NCI-H2196 (cell line): ENCODE measurements at regions not wholly inside any gene's neighbourhood (a gene's known extent, or its start where the extent isn't known, plus 50 kb on each side); places are given as distances from the start of the nearest gene placed in this dataset.
A peak's percentile ranks its signal among the peaks of the same experiment; 100 is the strongest.

ENCODE experiments used
- DNase-seq: peaks from one replicate; lab custom pipeline; 2025; ENCODE audit not compliant: unreplicated experiment; lab: John Stamatoyannopoulos, UW

DNA sequence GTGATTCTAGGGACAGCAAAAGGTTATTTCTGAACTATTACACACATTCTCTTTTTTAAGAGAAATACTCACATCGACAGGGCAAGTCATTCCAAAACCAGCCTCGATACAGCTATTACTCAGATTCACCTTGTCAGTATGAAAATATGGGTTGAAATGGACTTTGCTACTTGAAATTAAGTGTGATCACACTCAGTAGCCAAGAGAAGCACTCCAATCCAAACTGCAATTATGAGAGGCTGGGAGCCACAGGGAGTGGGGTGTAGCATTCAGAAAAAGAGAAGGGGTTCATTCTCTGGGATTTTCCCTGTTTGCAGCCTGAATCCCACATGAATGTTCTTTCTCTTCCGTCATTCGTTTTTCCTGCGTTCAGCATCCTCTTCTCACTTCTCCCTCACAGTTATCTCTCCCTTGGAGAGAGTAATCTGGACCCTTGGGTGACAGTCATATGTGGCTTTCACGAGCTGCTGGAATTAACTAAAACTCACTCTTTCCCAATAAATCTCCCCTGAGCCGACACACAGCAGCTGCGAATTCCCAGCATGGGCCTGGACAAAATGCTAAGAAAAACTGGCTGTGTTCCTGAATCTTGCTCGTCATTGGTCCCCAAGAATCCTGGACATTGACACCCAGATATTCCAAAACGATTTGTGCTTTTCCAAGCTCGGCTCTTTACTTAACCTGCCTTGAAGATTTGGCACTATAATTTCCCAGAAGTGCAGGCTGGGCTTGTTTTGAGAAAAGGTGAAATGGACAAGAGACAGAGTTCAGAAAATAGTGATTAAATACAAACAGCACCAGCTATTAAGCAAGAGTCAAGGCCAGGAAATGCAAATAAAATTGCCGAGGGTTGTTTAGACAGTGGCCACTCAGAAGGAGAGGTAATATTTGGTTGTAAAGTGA lies 199.5 kb upstream of the PLEKHG7 start:
- DNase-seq, result peak; percentile 38

DNA sequence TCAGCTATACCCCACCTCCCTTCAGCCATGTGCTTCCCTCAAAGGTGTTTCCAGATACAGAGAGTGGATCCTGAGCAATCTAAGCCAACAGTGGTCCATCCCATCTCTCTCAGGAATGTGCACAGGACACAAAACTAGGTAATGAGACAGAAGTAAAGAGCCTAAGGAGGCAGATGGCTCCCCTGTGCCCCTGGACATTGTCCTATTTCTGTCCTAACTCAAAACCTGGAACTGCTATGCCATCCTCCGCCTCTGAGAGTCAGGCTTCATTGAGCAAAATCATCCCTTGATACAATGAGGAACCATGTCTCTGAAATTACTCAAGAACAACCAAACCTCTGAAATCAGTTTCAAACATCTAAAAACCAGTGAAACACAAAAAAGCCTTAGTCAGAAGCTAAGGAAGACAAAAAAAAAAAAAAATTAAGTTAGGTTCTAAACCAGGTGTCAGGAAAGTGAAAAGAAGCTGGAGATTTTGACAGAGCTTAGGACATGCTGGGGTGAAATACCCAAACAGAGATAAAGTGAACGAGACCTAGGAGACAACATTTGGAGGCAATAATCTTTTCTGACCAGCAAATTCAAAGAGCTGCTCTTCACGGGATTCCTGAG lies 200.3 kb upstream of the PLEKHG7 start:
- peak; percentile 7 for DNase-seq

DNA sequence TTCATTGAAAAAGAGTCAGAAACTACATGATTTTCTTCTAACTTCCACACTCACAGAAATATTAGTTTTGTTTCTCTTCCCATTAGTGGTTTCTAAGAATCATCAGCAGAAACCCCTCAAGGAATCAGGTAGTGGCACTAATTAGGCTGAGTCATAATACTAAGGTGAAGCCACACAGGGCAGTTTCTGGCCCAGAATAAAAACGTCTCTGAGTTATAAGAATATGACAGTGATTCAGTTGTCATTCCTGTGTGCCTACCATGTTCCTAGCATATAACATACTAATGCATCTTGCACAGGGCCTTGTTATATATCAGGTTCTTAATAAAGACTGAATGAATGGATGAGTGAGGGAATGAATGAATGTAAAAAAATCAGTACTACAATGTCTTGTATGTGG lies 206.0 kb upstream of the PLEKHG7 start:
- DNase-seq, result no peak

DNA sequence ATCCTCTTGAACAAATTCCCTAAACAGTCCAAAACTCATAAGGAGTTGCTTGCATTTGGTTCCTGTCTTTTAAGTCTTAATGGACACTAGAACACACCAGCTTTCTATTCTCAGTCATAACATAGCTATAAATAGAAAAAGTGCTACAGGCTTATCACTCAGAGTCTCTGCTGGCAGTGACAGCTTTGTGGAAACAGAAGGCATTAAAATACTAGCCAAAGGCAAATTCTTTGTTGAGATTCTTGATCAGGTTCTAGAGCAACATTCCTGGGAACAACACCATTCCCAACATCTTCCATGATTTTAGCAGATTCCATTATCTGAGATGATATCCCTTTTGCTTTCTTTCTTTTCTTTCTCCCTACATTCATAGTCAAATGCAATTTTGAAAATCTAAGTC lies 207.7 kb upstream of the PLEKHG7 start:
- no peak for DNase-seq

DNA sequence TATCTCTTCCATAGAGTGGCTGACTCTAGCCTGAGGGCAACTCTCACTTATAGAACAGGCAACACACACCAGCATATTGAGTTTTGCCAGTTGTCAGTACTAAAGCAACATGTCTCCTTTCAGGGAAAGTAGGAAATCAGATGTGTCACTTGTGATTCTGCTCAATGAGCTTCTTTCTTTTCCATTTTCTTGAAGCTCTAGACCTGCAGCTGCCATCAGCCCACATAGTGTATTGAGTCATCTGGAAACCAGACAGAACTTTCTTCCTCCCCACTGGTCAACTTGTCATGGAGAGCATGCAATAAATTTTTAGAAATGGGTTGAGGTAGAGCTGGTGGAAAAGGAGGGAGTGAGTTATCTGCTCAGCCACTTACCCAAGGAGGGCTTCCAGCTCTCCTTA lies 209.0 kb upstream of the PLEKHG7 start:
- no peak for DNase-seq

DNA sequence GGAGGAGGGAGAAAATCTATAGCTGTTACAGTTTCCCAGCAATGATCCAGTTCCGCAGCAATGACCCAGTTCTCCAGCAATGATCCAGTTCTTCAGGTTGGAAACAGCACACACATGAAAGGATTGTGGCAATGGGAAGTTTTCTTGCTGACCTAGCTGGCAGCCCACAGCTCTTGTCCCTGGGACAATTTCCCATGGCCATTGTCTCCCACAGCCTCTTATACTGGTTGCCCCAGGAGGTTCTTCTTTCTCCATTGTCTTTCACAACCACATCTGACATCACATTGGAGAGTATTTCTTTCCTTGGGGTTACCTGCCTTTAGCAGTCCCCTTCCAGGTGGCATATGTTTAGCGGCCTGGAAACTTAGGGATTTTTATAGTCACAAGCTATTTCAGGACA lies 209.8 kb upstream of the PLEKHG7 start:
- no peak for DNase-seq

DNA sequence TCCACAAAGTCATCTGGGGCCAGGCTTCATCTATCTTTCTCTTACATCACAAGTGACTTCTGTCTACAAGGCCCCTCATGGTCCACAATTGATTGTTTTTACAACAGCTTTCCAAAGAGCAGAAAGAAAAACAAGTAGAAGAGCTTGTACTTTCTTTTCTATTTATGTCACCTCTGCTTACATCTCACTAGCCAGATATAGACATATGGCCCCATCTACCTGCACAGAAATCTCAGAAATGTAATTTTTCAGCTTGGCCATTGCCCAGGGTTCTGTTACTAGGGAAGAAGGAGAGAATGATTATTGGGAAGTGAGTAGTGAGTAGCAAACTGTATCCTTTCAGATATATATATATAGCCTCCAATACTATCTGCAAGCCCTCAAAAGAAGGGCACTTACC lies 210.5 kb upstream of the PLEKHG7 start:
- DNase-seq, result no peak

DNA sequence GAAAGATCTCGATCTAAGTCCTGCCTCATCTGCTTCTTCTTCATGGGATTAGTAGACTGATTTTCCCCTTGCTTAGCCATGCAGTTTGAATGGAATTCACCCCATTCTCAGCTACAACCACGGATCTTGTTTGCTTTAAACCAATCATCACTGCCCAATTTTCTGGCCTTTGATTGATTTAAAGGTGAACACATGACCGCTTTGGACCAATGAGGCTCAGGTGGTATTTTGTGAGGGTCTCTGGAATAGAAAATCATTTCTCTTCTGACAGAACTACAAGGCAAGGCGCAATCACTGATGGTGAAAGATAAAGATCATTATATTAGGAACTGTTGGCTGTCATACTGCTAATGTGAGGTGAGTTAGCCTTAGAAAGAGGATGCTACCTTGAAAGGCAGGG lies 213.0 kb upstream of the PLEKHG7 start:
- DNase-seq, result no peak

DNA sequence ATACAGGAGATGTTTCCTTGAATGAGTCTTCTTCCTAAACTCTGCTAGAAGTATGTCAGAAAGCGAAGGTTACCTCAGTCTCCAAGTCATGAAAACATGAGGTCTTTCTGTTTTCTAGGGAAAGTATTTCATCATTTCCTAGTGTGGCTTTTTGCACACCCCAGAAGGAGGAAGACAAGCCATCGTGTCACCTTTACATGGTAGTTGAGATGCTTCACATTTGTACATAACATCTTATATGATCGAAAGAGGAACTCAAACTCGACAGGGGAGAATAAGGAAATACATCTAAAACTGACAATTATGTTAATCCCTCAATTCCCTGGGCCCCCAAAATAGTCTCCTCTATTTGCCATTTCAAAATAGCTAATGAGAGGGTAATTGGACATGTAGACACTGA lies 214.1 kb upstream of the PLEKHG7 start:
- DNase-seq, result no peak

DNA sequence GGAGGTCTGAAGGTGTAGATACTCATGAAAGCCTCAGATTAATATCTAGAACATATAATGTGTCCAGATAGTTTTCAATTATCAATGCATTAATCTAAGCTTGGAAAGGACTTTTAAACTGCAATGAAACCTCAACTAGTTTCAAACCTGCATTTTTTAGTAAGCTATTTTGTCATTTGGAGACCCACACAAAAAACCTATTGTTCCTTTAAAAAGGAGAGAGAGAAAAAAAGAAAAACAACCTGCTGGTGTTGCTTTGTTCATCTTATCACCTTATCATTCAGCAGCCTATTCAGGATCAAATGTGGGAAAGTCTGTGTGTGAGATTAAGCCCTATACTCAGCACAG lies 215.7 kb upstream of the PLEKHG7 start:
- no peak for DNase-seq

DNA sequence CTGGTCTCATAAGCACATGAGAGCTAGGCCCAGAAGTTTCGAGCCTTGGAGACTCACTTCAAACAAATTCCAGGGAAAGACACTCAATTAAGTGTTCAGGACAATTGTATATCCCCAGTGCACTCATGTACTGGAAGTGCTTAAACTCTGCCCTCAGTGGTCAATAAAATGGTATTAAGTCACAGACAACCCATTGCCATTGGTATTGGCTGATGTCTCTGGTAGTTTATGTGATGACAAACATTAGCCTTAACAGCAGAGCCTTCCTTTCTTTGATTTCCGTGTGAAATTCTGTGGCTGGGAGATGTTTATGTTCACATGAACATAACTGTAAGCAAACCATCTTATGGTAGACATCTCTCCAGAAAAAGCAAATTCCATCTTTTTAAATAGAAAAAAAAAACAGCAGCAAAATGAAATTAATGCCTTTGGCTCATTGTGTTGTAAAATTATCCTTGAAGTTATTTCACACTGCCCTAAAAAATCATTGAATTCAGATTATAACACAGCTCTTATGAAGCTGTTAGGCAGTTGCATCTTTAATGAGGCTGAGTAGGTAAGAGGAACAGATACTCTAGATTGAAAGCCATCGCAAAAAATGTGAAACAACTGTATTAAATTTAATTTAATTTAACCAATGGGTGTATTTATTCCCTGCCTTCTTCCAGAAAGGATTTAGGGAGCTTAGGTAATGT lies 216.2 kb upstream of the PLEKHG7 start:
- no peak for DNase-seq

DNA sequence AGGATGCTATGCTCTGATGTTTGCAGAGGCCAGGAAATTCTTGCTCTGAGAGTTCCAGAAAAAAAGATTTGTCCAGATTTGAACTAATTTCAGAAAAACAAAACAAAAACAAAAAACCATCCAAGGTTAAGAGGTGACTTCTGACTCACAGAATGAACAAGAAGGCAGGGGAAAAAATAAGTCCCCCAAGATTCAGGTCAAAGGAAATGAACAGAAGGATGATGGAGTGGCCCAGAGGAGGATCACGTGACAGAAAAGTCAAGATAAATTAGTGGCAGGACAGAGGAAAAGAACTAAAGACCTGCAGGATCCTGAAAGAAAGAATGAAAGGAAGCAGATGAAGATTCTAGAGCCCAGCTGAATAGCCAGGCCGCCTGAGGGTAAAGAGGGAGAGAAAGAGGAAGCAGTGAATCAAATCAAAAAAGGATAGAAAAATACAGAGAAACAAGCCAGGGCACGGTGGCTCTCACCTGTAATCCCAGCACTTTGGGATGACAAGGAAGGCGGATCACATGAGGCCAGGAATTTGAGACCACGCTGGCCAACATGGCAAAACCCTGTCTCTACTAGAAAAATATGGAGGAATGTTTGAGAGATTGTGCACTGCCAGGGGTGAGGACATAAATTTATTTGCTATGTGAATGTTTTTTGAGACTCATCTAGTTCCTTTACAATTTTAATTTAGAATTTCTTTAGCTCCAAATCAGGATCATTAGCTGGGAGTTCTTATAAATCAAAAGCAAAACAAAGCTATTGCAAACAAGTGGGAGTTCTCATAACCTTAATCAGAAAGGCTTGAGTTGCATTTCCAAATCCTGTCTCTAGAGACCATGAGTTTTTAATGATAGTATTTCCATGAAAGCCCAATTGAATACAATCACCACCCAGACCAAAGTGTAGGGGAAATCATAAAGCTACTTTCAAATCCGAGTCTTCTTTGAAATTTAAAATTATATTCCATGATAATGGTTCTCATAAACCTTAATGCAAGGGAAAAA lies 217.1 kb upstream of the PLEKHG7 start:
- DNase-seq, result no peak

DNA sequence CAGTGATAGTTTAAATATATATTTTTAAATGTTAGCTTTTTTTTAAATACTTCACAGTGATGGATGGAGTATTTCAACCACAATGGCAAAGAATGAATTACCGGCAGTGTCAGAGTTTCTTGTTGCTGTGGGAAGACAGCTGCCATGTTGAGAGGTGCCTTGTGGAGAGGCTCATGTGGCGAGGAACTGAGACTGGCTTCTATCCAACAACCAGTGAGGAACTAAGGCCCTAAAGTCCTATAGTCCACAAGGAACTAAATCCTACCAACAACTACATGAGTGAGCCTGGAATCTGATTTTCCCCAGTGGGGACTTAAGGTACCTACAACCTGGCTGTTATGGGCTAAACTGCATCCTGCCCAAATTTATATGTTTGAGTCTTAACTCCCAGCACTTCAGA lies 220.2 kb upstream of the PLEKHG7 start:
- DNase-seq, result no peak

DNA sequence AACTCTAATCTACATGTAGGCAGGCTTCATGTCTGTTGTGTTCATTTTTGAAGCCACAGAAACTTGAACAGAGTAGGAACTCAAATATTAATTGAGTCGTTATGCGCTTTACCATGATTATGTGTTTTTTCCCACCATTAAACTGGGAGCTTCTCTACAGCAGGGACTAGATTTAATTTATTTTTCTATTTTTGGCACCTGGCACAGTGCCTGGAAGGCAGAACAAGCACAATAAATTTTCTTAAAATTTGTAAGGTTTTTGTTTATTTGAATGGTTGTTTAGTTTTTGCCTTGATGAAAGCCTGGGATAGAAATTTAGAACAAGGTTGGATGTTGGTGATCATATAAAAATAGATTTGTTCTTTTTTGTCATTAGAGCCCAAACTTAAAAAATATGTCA lies 221.7 kb upstream of the PLEKHG7 start:
- no peak for DNase-seq

DNA sequence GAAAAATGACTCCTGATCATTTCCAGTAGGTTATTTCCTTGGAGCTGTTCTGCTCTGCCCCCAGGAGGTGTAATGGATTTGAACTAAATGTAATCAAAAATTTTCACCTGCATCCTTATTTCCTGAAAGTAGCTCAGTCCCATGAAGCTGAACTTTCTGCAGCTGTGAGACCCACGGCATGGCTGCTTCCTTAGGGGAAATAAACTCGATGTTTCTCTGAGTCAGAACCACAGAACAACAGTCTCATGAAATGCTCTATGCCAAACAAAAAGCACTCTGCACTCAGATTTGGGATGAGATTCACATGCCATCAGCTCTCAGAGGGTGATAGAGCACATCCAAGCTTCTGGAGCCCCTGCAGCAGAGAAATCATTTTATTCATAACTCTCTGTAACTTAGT lies 224.1 kb upstream of the PLEKHG7 start:
- DNase-seq, result no peak

DNA sequence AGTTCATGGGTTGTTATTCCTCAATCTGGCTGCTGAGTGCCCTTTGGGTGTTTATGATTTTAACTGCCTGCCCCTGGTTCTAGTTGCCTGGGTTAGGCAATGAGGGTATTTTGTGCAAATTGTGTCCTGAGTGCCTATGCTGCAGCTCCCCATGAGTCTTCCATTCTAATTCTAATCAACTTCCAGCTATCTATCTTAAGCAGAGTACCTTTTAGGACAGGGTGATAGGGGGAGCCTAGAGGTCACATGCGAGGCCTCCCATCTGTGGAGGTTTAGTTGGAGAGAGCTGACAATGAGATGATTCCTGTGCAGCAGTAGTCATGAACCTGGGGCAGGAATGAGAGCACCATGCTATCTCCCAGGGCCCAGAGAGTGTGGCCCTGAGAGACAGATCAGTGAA lies 225.9 kb upstream of the PLEKHG7 start:
- no peak for DNase-seq

DNA sequence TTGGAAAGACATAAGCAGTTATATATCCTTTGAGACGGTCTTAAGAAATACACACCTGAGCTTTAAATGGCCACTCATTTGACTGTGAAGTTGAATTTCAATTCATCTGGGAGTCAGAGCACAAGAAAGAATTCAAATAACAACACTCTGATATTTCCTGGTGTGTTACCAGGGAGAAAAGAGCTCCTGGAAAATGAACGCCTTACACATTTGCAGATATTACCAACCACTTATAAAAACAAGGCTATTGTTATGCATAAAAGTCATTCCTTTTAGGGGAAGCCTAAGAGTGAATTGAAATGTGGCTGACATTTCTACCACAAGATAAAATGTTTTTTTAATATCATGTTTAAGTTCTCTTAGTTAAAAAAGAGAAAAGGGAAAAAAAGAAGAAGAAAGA lies 229.2 kb upstream of the PLEKHG7 start:
- no peak for DNase-seq

DNA sequence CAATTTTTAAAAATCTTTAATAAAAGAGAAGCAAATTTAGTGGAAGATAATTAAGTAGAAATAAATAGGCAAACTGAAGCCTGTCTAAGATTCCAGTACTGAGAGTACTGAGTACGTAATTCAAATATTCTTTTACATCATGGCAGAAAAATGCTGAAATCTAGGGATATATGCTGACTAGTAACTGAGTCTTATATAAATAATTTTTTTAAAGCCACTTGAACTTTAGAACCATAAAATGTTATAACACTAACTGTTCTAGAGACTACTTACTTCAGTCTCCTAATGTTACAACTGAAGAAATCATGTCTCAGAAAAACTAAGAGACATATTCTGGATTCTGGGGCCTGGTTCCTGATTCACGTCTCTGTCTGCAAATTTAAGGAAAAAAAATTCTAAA lies 230.6 kb upstream of the PLEKHG7 start:
- no peak for DNase-seq

DNA sequence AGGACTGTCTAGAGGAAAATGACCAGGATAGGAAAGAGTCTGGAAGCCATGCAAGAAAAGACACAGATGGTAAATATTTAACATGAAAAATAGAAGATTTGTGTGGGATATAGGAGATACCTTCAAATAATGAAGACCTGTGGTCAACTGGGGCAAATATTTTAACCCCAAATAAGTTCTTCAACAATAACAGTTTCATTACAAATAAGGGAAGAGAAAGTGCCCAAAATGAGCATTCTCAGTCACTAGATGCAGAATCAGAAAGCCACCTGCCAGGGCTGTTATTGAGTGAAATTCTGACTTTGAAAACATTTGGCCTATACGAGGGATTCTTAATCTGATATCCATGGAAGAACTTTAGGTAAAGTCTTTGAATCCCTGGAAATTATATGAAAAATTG lies 231.2 kb upstream of the PLEKHG7 start:
- DNase-seq, result no peak

DNA sequence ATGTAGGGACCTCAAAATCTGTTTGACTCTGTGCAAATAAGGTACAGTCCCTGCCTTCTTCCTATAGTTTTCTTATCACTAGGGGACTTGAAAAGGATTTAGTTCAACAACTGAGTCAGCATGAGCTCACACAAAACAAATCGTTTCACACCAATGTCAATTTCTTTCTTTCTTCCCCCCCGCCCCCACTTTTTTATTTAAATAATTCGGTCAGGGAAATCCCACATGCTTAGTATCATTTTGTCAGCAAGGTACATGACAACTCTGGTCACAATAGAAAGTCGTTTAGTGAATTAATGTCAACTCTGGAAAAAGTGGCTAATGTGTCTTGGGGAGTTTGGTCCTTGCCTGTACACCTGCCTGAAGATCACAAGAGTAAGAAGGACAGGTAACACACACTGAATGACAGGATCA lies 232.2 kb upstream of the PLEKHG7 start:
- no peak for DNase-seq

DNA sequence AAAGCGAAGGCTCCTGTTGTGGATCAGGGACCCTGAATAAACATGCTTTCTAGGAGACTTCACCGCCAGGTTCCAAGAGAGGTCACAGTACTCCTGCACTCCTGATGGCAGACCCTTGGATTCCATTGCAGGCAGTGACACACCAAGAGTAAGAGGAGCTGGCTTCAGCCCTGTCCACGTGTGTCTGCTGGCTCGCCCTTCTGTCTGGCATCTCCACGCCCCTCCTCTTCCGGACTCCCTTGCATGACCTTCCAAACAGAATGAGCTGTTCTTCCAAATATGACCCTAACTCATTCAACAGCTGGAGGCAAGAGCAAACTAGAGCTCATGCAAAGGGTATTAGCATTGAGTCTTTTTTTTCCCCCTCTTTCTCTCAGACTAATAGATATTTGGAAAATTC lies 233.0 kb upstream of the PLEKHG7 start:
- no peak for DNase-seq
